ENCODE measurements at regions not wholly inside any gene's neighbourhood (a gene's known extent, or its start where the extent isn't known, plus 50 kb on each side); places are given as distances from the start of the nearest gene placed in this dataset.

DNA sequence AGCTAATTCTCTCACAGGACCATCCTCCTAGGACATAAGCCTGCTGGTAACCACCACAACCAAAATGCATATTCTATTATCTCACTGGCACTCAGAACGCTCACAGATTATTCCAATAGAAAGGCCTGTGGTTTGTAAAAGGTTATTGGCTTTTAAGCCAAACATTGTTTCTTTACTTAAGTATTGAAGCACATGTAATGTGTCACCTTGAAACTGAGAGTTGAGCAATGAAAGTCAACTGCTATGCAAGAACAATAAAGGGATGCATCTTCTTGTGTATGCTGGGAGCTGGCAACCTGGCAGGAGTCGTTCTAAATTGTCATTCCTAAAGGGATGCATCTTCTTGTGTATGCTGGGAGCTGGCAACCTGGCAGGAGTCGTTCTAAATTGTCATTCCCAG is 298.6 kb upstream of the DNAJC19 start:
- H3K36me3 Mint-ChIP-seq (ENCODE audit: unreplicated experiment), result no peaks in the 10 kb centered on the region
- DNase-seq (ENCODE audit: extremely low spot score, unreplicated experiment), result no peak
- no peak overlapping the region for H3K27ac Mint-ChIP-seq (ENCODE audit: unreplicated experiment)
- no peaks in the 10 kb centered on the region for H3K9me3 Mint-ChIP-seq (ENCODE audit: unreplicated experiment)
- no peak overlapping the region for H3K4me3 Mint-ChIP-seq (ENCODE audit: unreplicated experiment)
- TF ChIP-seq, protein P1, sequence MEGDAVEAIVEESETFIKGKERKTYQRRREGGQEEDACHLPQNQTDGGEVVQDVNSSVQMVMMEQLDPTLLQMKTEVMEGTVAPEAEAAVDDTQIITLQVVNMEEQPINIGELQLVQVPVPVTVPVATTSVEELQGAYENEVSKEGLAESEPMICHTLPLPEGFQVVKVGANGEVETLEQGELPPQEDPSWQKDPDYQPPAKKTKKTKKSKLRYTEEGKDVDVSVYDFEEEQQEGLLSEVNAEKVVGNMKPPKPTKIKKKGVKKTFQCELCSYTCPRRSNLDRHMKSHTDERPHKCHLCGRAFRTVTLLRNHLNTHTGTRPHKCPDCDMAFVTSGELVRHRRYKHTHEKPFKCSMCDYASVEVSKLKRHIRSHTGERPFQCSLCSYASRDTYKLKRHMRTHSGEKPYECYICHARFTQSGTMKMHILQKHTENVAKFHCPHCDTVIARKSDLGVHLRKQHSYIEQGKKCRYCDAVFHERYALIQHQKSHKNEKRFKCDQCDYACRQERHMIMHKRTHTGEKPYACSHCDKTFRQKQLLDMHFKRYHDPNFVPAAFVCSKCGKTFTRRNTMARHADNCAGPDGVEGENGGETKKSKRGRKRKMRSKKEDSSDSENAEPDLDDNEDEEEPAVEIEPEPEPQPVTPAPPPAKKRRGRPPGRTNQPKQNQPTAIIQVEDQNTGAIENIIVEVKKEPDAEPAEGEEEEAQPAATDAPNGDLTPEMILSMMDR (IDR thresholded peaks at IDR 0.05), result no peak
- H3K4me1 Mint-ChIP-seq (ENCODE audit: unreplicated experiment), result no peaks in the 10 kb centered on the region
- peaks cover 3% of the 10 kb centered on the region for H3K27me3 Mint-ChIP-seq (ENCODE audit: unreplicated experiment)

DNA sequence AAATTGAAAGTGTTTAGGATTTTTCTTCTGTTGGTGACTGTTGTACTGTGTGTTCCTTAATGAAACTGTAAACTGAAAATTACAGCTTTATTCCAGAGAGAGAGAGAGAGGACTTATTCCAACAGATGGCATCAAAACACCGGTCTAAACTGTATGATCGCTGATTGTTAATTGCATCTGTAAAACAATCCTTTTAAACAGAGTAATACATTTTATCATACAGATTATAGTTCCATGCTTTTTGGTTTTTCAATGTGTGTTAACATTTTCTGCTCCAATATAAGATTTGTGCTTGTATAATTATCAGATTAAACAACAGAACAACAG is 289.7 kb upstream of the DNAJC19 start:
- Mint-ChIP-seq H3K4me3 (ENCODE audit: unreplicated experiment) (no peak overlapping the region), H3K27me3 (ENCODE audit: unreplicated experiment) (peaks cover 7% of the 10 kb centered on the region), H3K27ac (ENCODE audit: unreplicated experiment) (no peak overlapping the region), H3K4me1 (ENCODE audit: unreplicated experiment) (no peaks in the 10 kb centered on the region), H3K9me3 (ENCODE audit: unreplicated experiment) (no peaks in the 10 kb centered on the region), H3K36me3 (ENCODE audit: unreplicated experiment) (no peaks in the 10 kb centered on the region)
- DNase-seq (ENCODE audit: extremely low spot score, unreplicated experiment), result no peak
- TF ChIP-seq, protein P1 (IDR thresholded peaks at IDR 0.05), result no peak

DNA sequence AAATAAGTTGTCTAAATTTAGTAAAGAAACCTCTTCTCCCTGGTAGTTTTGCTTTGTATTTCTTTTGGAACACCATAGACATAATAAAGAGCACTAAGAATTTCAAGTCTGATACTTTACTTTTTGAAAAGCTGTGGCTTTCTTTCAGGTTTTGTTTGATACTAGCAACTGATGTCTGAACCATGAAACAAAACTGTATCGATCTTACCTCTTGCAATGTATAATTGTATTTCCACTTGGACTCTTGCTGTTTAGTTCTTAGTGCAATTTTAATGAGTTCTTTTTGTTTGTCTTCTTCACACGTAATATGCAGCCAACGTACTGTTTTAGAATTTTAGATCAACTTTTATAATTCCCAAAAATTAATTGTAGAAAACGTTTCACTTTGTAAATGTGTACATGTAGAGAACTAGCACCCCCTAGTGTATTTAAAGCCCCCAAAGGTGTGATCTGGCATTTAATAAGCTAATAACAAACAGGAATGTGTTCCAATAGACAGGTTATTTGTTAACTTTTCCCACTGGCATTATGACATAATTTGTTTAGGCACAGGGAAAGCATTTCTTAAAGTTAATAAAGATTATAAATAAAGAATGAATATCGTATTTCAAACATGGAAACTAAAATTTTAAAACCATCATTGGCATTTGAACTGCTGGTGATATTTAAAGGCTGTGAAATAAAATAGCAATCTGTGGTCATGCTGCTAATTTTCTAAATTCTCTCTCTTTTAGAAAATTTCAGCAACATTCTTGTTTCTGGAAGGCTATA is 289.1 kb upstream of the DNAJC19 start:
- no peaks in the 10 kb centered on the region for H3K36me3 Mint-ChIP-seq (ENCODE audit: unreplicated experiment)
- H3K27me3 Mint-ChIP-seq (ENCODE audit: unreplicated experiment), result peaks cover 7% of the 10 kb centered on the region
- H3K4me1 Mint-ChIP-seq (ENCODE audit: unreplicated experiment), result no peaks in the 10 kb centered on the region
- H3K27ac Mint-ChIP-seq (ENCODE audit: unreplicated experiment), result no peak overlapping the region
- DNase-seq (ENCODE audit: extremely low spot score, unreplicated experiment), result no peak
- H3K9me3 Mint-ChIP-seq (ENCODE audit: unreplicated experiment), result no peaks in the 10 kb centered on the region
- H3K4me3 Mint-ChIP-seq (ENCODE audit: unreplicated experiment), result no peak overlapping the region
- TF ChIP-seq, protein P1 (IDR thresholded peaks at IDR 0.05), result peak; percentile 18

DNA sequence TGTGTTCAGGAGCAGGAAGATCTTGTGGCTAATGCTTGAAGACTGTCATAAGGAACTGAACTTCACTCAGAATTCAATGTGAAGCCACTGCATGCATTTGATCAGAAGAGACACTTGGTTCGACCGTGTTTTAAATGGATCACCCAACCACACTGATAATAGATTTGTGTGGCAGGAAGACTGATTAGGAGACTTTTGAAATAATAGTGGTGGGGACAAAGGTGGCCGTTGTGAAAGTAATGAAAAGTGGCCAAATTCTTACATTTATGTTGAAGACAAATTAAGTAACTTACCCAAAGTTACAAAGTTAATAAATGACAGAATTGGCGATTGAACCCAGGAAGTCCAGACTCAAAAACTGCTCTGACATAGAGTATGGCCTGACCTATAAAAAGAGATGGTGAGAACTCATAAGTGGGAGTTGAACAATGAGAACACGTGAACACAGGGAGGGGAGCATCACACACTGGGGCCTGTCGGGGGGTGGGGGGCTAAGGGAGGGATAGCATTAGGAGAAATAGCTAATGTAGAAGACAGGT is 286.9 kb upstream of the DNAJC19 start:
- DNase-seq (ENCODE audit: extremely low spot score, unreplicated experiment), result no peak
- H3K4me1 Mint-ChIP-seq (ENCODE audit: unreplicated experiment), result no peaks in the 10 kb centered on the region
- H3K4me3 Mint-ChIP-seq (ENCODE audit: unreplicated experiment), result no peak overlapping the region
- no peaks in the 10 kb centered on the region for H3K9me3 Mint-ChIP-seq (ENCODE audit: unreplicated experiment)
- peaks cover 4% of the 10 kb centered on the region for H3K27me3 Mint-ChIP-seq (ENCODE audit: unreplicated experiment)
- TF ChIP-seq, protein P1 (IDR thresholded peaks at IDR 0.05), result no peak
- H3K27ac Mint-ChIP-seq (ENCODE audit: unreplicated experiment), result no peak overlapping the region
- H3K36me3 Mint-ChIP-seq (ENCODE audit: unreplicated experiment), result no peaks in the 10 kb centered on the region

DNA sequence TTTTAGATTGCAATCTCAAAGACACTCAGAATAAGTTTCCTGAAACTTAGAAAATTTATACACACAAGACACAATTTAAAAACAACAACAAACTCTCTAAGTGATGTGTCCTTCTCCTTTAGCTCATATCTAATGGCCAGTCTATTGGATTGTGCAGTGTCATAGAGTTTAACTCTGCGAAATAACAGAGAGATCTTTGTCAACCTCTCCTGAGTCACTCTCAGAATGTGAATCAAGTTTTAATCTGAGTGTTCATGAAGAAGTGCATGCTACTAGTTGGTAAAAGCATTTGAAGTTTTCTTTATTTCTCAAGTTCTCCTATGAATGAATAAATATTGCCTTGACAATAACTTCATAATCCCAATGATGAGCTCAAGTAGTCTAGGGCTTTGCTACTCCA is 284.5 kb upstream of the DNAJC19 start:
- no peaks in the 10 kb centered on the region for H3K9me3 Mint-ChIP-seq (ENCODE audit: unreplicated experiment)
- H3K4me1 Mint-ChIP-seq (ENCODE audit: unreplicated experiment), result no peaks in the 10 kb centered on the region
- H3K27me3 Mint-ChIP-seq (ENCODE audit: unreplicated experiment), result peaks cover 4% of the 10 kb centered on the region
- DNase-seq (ENCODE audit: extremely low spot score, unreplicated experiment), result no peak
- TF ChIP-seq, protein P1 (IDR thresholded peaks at IDR 0.05), result no peak
- H3K27ac Mint-ChIP-seq (ENCODE audit: unreplicated experiment), result no peak overlapping the region
- H3K4me3 Mint-ChIP-seq (ENCODE audit: unreplicated experiment), result no peak overlapping the region
- no peaks in the 10 kb centered on the region for H3K36me3 Mint-ChIP-seq (ENCODE audit: unreplicated experiment)

Measured in osteocyte (in vitro differentiated cells).